Fibroblast of skin of left quadriceps (primary cell): ENCODE measurements at regions not wholly inside any gene's neighbourhood (a gene's known extent, or its start where the extent isn't known, plus 50 kb on each side); places are given as distances from the start of the nearest gene placed in this dataset.

ENCODE experiments used
- DNase-seq, 2 experiments: peaks; one replicate each; pipeline ENCODE4 v3.0.0-alpha.2; 2013; ENCODE audit warnings: low read depth in 2 of 2

GRCh38 chr6:21953831-21954801 lies 342.7 kb downstream of the PRL start:
- DNase-seq = no peak

GRCh38 chr6:21955053-21955595 lies 341.7 kb downstream of the PRL start:
- no peak for DNase-seq

DNA sequence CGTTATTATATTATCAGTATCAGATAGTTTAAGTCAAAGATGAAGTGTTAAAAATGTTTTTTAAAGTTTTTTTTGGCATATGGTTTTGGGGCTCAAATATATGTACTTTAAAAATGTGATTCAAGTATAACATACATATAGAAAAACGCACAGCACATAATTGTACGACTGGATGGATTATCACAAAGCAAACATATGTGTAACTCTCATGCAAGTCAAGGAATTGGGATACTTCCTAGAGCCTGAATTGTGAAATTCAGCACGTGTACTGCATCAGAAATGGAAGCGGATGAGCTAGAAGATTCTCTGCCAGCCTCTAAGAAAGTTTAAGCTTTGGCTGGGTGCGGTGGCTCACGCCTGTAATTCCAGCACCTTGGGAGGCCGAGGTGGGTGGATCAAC lies 340.9 kb downstream of the PRL start:
- no peak for DNase-seq

- no peak for DNase-seq
These were observed 338.4 kb downstream of the PRL start for GRCh38 chr6:21958428-21958827.

DNA sequence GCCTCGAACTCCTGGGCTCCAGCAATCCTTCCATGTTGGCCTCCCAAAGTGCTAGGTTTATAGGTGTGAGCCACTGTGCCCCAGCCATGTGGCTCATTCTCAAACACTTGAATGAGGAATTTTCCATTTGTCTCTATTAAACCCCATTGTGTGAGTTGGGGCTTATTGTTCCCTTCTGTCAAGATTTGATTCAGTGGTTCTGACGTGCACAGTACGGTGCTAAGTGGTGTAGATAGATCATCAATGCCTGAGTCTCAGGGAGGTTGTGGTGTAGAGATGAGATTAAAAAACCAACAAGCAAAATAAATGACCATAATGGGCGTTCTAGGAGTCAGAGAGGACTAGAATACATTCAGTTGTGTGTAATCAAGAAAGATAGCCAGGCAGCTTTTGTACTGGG lies 335.6 kb downstream of the PRL start:
- DNase-seq = no peak

GRCh38 chr6:21965016-21965415 lies 331.8 kb downstream of the PRL start:
- no peak for DNase-seq

GRCh38 chr6:21965953-21966539 lies 330.8 kb downstream of the PRL start:
- DNase-seq = no peak

GRCh38 chr6:21967056-21967974 lies 329.5 kb downstream of the PRL start:
- DNase-seq = no peak

GRCh38 chr6:21968411-21968810 lies 328.4 kb downstream of the PRL start:
- DNase-seq = no peak

- no peak for DNase-seq
These were observed 327.6 kb downstream of the PRL start for GRCh38 chr6:21969192-21969591.

DNA sequence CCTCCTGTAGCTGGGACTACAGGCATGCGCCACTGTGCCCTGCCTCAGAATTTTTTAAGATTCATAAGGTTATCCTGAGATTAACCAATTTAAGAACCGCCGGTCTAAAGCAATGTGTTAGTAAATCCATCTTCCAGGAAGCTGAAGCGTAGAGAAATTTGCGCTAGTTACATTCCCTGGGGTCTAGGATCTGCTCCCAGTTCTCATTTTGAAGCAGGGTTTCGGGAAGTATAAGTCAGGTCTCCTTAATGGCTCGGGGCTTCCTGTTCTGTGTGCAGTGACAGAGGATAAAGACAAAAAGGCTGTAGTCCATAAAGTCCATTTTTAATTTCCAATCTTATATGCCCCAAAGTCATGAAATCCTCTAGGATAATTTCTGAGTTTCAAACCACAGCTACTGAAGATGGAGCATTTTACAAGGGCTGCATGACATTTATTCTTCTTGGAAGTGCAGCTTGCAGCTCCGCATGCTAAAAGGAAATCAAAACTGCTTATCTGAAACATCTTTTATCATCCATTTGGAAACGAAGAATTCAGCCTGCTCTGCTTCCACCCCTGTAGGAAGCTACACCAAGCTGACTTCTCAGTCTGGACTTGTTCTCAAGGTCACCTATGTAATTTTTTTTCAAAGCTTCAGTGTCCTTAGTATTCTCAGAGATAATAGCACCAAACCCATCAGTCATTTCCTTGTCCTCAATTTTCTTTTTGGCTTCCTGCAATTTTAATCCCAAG lies 326.1 kb downstream of the PRL start:
- DNase-seq = no peak

DNA sequence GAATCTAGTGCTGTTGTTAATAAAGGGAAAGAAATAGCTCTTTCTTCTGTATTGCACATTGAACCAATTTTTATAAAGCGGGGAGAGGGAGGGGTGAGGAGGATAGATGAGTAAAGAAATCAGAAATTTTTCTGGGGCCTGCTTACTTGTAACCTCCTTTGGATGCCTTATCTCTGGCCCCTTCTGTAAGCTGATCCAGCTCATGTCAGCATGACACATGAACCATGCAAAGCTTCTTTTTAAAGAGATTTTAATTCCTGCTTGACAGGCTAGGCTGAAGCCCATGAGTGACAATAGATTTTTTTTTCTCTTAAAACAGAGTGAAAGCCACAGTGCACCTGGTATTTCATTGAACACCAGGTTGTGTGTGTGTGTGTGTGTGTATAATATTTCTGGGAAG lies 325.3 kb downstream of the PRL start:
- no peak for DNase-seq

DNA sequence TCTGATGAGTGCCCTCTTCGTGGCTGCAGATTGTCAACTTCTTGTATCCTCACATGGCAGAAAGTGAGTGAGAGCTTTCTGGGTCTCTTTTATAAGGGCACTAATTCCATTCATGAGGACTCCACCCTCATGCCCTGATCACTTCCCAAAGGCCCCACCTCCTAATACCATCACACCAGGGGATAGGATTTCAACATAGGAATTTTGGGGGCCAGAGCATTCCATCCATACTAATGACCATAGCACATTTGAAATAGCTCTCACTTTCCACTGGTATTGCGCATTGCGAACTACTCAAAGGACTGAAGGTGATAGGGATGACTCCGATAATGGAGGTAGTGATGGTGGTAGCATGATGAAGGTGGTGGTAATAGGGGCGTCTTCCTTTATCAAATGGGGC lies 324.3 kb downstream of the PRL start:
- no peak for DNase-seq

- no peak for DNase-seq
These were observed 319.5 kb downstream of the PRL start for GRCh38 chr6:21977346-21977745.

DNA sequence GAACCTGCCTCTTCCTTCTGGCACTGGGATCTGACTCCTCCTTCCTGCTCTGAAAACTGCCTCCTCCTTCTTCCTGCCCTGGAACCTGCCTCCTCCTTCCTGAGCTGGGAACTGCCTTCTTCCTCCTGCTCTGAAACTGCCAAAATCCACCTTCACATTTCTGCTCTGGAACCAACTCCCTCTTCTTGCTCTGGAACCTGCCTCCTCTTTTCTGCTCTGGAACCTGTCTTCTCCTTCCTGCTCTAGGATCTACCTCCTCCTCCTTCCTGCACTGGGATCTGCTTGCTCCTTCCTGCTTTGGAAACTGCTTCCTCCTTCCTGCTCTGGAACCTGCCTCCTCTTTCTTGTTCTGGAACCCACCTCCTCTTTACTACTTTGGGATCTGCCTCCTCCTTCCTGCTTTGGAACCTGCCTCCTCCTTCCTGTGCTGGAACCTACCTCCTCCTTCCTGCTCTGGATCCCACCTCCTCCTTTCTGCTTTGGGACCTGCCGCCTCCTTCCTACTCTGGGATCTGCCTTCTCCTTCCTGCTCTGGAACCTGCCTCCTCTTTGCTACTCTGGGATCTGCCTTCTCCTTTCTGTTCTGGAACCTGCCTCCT lies 315.5 kb downstream of the PRL start:
- DNase-seq = no peak

DNA sequence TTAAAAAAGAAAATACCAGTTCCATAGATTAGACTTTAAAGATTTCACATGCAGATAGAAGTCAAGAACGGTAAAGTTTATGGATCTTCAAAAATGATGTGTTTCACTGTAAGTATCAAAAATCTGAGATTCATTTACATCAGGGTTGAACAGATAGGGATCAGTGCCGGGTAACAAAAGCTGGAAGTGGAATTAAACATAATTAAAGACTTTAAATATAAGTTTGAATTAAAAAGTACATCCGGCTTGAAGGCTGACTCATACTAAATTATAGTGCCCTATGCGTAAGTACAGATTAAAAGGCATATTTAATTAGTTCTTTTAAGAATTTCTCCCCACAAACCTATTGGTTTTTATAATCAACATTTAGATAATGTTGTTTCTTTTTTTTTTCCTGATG lies 312.7 kb downstream of the PRL start:
- no peak for DNase-seq

DNA sequence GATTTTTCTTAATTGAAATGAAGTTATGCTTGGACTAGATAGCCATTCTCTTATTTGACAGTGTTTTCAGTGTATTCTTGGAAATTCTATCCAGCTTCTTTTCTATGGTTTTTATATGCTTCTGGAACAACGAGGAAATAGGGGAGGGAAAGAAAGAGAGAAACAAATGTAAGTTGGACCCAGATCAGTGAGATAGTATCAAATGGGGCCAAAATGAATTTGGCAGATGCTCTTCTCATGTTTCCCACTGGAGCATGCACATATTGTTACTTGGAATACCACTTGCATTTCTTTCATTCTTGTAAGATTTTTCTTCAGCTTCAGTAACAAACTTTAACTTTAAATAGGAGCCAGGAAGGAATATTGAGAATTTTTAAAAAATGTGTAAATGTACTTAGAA lies 312.3 kb downstream of the PRL start:
- no peak for DNase-seq

DNA sequence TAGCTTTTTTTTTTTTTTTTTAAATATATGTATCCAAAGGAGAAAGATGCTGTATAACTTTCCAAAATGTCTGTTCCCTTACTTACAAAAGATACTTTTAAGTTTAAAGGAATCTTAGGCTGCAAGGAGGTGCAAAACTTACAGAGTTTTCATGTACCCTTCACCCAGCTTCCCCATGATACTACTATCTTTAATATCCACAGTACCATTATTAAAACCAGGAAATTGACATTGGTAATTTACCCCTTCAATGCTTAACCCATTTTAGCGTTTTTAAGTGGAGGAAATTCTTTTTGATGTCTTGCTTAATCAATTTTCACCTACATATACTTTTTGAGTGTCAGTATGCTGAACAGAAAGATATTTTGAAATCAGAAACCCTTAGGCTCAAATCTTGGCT lies 310.9 kb downstream of the PRL start:
- no peak for DNase-seq

GRCh38 chr6:21986703-21987102 lies 310.1 kb downstream of the PRL start:
- DNase-seq = no peak

DNA sequence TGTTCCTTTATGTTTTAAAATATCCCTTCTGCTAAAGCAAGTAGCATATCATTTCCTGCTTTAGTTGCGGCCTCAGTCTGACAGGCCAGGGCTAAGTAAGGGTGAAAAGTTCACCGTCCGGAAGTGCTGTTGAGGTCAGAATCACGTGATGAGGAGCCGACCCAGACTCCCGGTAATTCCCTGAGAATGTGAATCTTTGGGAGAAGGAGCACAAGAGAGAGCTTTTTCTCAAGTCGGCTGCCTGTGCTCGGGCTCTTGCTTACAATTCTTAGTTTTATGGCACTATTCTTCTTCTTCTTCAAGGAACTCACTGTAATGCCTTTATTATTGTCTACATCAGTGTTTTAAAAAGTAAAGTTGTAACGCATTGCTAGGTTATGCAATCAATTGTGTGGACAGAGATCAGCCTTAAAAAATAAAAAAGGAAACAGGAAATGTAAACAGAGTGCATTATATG lies 309.3 kb downstream of the PRL start:
- peak; percentile 66 to 68 for DNase-seq

GRCh38 chr6:21990577-21990976 lies 306.3 kb downstream of the PRL start:
- no peak for DNase-seq
